AG10803 (cell line): ENCODE measurements at regions not wholly inside any gene's neighbourhood (a gene's known extent, or its start where the extent isn't known, plus 50 kb on each side); places are given as distances from the start of the nearest gene placed in this dataset.
A peak's percentile ranks its signal among the peaks of the same experiment; 100 is the strongest.

Source experiments
- DNase-seq: peaks from one replicate; pipeline ENCODE4 v3.0.0; 2010; ENCODE audit warnings: low read depth
- H3K4me3 ChIP-seq: 2 replicates; pipeline ENCODE4 v1.5.1; 2011; ENCODE audit warnings: mild to moderate bottlenecking, low read length, control low read depth
- TF ChIP-seq, protein P1 (sequence below): conservative IDR thresholded peaks from 2 replicates; pipeline ENCODE4 v1.5.1; 2011; ENCODE audit warnings: mild to moderate bottlenecking, low read length, control low read depth, inconsistent platforms

DNA sequence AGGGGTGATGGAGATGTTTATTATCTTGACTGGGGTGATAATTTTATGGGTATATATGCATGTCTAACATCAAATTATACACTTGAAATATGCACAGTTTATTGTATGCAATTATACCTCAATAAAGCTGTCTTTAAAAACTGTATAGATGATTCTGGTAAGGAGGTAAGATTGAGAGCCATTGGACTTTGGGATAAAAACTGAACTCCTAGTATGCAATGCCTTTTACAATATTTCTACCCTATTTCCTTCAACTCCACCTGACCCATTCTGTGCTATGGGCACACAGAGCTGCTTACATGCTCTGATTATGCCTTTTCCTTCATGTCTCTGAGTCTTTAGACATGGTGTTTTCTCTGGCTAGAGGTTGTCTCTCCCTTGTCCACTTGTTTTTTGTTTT is 63.9 kb upstream of the UGP2 start:
- TF ChIP-seq, protein P1, sequence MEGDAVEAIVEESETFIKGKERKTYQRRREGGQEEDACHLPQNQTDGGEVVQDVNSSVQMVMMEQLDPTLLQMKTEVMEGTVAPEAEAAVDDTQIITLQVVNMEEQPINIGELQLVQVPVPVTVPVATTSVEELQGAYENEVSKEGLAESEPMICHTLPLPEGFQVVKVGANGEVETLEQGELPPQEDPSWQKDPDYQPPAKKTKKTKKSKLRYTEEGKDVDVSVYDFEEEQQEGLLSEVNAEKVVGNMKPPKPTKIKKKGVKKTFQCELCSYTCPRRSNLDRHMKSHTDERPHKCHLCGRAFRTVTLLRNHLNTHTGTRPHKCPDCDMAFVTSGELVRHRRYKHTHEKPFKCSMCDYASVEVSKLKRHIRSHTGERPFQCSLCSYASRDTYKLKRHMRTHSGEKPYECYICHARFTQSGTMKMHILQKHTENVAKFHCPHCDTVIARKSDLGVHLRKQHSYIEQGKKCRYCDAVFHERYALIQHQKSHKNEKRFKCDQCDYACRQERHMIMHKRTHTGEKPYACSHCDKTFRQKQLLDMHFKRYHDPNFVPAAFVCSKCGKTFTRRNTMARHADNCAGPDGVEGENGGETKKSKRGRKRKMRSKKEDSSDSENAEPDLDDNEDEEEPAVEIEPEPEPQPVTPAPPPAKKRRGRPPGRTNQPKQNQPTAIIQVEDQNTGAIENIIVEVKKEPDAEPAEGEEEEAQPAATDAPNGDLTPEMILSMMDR = no peak
- DNase-seq = no peak
- H3K4me3 ChIP-seq = no peak overlapping the region

DNA sequence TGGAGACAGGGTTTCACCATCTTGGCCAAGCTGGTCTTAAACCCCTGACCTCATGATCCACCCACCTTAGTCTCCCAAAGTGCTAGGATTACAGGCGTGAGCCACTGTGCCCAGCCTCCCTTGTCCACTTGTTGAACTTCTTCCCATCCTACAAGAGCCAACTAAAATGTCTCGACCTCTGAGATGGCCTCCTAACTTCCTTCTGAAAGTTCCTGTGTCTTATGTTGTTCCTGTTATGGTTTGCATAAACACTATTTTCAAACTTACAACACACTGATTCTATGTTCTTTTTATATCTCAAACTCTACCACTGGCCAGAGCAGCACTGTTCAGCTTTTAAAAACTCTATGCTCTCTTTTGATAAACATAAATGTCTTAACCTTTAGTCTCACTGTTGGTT is 63.3 kb upstream of the UGP2 start:
- TF ChIP-seq, protein P1 = no peak
- H3K4me3 ChIP-seq = no peak overlapping the region
- DNase-seq = no peak

DNA sequence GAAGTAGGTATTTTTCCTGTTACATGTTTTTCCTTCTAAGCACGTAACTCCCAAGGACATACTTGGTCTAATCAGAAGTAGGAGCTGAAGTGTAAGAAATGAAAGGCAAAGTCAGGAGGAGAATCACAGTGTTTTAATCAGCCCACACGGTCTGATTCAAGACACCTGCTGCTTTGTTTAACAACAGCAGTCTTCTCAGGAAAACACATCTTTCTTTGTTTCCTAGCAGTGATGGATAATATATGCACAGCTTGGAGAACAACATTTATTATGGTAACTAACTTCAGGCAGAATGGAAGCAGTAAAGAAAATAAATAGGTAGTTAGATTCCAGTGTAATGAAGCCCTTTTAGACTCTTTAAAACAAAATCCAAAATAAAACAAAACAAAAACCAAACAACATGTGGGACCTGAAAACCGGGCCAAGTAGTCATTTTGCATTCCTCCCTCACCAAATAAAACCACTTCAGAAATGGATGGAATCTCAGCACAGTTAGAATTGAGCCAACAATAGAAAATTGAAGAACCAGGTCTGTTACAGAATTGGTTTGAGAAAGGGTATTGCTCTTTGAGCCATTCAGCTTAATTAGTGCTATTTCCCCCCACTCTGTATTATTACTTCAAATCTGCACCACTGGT is 61.1 kb upstream of the UGP2 start:
- TF ChIP-seq, protein P1 = no peak
- no peak overlapping the region for H3K4me3 ChIP-seq
- peak; percentile 68 for DNase-seq

DNA sequence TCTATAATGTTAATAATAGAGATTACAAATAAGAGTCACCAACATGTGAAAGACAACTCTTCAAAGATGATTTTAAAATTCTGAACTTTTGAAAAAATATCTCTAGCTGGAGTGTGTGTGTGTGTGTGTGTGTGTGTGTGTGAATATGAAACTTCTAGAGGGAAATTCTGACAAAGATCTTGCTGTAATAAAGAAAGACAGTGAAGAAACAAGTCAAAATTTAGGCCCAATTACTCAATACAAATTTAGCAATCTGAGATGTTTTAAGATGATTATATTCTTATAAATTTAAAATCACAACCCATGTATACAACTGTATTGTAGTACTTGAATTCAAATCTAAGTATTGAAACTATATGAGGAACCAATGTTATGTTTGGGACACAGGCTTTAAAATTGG is 57.2 kb upstream of the UGP2 start:
- no peak overlapping the region for H3K4me3 ChIP-seq
- TF ChIP-seq, protein P1 = no peak
- no peak for DNase-seq

DNA sequence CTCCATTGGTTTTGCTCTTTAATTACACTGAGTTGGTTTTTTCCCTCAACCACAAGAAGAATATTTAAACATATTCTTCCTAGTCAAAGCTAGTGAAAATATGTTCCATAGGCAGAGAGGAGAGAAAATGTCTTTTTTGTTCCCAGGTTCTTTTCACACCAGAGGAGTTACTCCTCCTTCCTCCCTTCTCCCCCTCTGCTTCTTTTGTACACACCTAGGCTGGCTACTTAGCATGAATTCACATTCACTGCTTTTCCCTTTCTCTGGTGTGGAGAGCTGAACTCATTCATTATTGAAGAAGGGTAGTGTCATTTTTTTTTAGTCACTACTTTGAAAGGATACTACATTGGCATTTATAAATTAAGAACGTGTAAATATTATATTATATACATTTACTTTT is 56.6 kb upstream of the UGP2 start:
- no peak for DNase-seq
- H3K4me3 ChIP-seq = no peak overlapping the region
- TF ChIP-seq, protein P1 = no peak

DNA sequence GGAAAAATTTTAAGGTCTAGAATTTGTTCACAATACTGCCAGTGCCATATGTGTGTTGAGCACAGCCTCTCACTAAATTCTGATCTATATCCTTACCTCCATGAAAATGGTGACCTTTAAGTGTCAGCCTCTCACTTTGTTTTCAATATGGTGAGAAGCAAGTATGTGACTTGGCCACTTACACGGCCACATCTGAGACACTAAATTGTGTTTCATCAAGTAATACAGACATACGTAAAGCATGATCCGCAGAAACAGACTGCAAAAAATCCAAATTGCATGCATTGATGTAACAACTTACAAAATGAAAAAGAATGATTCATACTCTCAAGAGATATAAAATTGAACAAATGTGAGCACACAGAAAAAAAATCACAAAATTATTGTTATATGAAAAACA is 55.2 kb upstream of the UGP2 start:
- DNase-seq = no peak
- no peak overlapping the region for H3K4me3 ChIP-seq
- TF ChIP-seq, protein P1 = no peak

DNA sequence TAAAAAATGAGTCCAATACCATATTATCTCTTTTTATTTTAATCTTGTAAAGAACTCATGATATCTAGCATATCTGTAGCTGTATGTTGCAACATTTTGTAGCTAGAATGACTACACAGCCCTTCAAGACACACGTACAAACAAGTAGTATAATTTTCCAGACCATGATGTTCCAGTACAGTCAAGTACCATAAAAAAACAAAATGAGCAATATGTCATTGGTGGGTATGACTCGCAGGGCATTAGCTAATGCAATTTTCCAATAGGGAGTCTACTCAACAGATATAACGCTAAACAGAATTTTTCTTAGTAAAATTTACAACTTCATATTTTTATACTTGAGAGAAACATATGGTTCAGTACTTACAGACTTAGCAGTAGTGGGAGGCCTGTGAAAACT is 53.6 kb upstream of the UGP2 start:
- TF ChIP-seq, protein P1 = no peak
- H3K4me3 ChIP-seq = no peak overlapping the region
- peak; percentile 68 for DNase-seq
